ENCODE measurements at regions not wholly inside any gene's neighbourhood (a gene's known extent, or its start where the extent isn't known, plus 50 kb on each side); places are given as distances from the start of the nearest gene placed in this dataset.

GRCh38 chr7:45456747-45457524, 117.2 kb upstream of the ADCY1 start:
- DNase-seq = peak in 1 of 3 experiments; percentile 15

- DNase-seq = peak; percentile 83 to 97 (median 87)
Observed at GRCh38 chr7:45457591-45457990, 116.6 kb upstream of the ADCY1 start.

- DNase-seq = peak in 2 of 3 experiments; percentile 60 to 90
Observed at GRCh38 chr7:45459476-45459875, 114.7 kb upstream of the ADCY1 start.

DNA sequence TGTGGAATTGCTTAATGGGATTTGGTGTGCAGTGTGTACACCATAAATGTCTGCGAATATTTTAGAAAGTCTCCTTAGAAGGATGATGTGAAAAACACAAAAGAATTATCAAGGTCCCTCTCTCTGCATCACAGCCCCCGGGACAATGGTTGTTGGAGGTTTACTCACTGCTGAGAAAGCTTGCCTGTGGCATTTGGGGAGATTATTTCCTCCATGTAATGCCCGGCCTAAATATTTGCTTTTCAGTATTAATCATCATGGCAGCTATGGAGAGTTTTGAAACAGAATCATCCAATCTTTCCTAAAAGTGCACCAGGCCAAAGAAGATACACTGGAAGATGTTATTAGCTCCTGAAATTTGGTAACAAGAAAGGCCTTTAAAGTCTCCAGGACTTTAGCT, 113.8 kb upstream of the ADCY1 start:
- peak in 1 of 3 experiments; percentile 41 for DNase-seq

GRCh38 chr7:45461026-45461425, 113.1 kb upstream of the ADCY1 start:
- no peak for DNase-seq

GRCh38 chr7:45469103-45469502, 105.1 kb upstream of the ADCY1 start:
- DNase-seq = no peak

- no peak for DNase-seq
Observed at GRCh38 chr7:45470031-45470430, 104.1 kb upstream of the ADCY1 start.

DNA sequence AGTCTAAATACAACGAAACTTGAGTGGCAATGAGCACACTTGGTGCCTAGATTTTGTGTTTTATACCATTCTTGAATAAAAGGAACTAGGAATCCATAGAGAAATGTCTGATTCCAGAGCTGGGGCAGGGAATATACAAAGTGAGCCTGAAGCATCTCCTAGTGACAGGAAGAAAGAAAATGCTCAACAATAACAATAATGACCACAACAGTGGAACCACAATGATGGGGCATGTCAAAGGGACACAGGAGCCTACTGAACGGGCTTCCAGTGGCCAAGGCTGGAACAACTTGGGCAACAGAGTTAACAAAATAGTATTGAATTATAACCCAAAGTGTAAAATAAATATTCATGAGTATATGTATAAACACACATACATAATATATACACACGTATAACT, 94.4 kb upstream of the ADCY1 start:
- DNase-seq = no peak

- DNase-seq = no peak
Observed at GRCh38 chr7:45482451-45482850, 91.7 kb upstream of the ADCY1 start.

DNA sequence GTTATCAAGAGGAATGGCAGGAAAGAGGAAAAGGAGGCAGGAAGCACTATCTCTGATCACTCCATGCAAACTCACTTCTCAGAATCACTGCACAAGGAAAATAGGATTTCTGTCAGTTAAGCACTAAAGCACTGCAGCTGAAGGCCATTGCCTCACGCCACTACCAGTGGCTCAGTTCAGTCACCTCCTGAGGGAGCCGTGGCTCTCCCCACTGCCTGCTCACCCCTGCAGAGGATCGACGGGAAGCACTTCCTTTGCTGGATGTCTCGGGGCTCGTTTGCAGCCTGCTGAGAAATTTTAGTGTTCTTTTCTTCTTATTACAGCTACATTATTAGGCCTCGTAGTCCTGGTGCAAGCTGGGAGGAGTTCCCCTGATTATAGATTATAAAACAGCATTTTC, 90.1 kb upstream of the ADCY1 start:
- no peak for DNase-seq

- DNase-seq = no peak
Observed at GRCh38 chr7:45486575-45486974, 87.6 kb upstream of the ADCY1 start.

GRCh38 chr7:45494885-45495284, 79.3 kb upstream of the ADCY1 start:
- no peak for DNase-seq

DNA sequence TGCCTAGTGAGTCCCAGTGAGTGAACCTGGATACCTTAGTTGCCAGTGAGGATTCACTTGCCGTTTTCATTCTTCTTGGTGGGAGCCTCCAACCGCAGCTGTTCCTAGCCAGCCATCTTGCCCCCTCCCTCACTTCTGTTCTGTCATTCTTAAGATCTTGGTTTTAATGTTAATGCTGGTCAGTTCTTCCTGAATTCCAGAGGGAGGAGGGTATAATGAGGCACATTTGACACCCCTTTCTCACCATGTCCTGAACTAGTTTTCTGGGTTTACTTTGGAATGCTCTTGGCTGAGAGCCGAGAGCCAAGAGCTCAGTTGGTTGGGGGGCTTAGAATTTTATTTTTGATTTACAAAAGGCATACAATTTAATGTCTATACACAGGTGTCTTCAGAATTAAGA, 78.5 kb upstream of the ADCY1 start:
- no peak for DNase-seq

DNA sequence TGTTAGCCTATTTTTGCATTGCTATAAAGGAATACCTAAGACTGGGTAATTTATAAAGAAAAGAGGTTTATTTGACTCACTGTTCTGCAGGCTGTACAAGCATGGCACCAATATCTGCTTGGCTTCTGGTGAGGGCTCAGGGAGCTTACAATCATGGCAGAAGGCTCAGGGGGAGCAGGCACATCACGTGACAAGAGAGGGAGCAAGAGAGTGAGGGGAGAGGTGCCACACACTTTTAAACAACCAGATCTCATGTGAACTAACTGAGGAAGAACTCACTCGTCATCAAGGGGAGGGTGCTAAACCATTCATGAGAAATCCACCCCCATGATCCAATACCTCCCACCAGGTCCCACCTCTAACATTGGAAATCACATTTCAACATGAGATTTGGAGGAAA, 73.9 kb upstream of the ADCY1 start:
- no peak for DNase-seq

DNA sequence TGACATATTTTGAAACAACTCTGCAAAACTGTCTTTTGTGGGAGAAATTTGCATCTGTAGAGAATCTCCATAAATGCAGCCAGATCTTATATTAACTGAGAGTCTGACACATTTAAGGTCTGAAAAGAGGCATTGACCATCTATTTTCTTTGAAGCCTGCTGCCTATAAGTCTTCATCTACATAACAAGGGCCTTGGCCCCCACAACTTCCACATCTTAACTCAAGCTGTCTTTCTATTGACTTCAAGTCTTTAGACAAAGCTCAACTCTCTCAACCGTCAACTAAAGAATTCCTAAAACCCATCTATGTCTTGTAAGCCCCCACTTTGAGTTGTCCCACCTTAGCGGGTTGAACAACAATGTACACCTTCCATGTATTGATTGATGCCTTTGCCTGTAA, 72.4 kb upstream of the ADCY1 start:
- DNase-seq = no peak

GRCh38 chr7:45506059-45506458, 68.1 kb upstream of the ADCY1 start:
- DNase-seq = no peak

GRCh38 chr7:45509222-45509621, 64.9 kb upstream of the ADCY1 start:
- peak in 1 of 3 experiments; percentile 14 for DNase-seq

DNA sequence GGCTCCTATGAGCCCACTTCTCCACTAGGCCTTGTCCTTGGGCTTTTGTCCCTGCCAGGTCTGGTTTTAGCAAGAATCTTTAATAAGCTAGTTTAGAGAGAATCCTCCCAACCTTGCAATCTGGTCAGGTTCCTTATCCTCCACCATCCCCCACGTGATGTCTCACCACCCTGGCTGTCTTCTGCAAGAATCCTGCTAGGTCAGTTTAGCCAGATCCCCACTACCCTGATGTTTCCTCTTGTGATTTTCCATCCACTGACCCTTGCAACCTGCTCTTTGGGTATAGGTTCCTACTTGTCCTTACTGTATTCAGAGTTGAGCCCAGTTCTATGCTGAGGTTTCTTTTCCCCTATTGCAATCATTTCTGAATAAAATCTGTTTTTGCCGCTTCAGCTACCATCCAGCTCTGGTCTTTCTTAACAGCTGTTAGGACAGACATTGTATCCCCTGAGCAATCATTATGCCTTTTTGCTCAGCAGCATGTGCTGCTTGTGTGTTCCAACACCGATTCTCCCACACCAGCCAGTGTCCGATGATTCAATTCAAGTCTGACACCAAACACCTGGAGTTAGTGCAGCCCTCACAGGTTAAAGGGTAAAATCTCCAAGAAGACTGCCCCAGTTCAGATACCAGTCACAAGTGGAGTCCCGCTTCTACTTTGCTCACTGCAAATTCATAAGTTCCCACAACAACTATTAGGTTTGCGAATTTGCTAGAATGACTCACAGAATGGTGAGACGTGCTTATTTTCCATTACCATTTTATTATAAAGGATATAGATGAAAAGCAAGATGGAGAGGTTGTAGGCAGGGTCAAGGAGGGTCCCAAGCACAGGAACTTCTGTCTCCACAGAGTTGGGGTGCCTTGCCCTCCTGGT, 62.2 kb upstream of the ADCY1 start:
- DNase-seq = no peak

DNA sequence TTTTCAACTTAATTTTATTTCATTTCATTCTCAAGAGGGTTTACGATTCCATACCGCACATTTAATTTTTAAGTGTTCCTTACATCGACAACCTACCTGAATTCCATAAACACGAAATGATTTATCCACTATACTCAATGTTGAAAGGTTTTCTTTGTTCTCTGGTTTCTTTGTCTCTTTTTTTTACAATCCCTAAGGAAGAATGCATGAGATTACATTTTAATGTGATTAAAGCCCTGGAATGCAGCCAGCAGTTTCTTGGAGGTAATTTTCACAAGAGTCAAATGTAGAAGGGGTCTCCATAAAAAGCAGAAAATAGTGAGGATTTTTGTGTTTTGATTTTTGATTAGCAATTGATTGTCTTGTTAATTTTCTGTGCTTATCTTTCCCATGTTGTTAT, 59.2 kb upstream of the ADCY1 start:
- peak in 1 of 3 experiments; percentile 30 for DNase-seq

GRCh38 chr7:45515346-45515745, 58.8 kb upstream of the ADCY1 start:
- DNase-seq = no peak

Measured in NCI-H1417 (cell line).